Mucosa of gallbladder (tissue), 1 donor: ENCODE measurements at regions not wholly inside any gene's neighbourhood (a gene's known extent, or its start where the extent isn't known, plus 50 kb on each side); places are given as distances from the start of the nearest gene placed in this dataset.
"Not testable (repeated sequence)": the region's sequence is repeated elsewhere in the genome, so short reads cannot be mapped to it uniquely, and the experiment has no call there.

ENCODE experiments used
- DNase-seq: peaks from one replicate; pipeline ENCODE4 v3.0.0-alpha.2; 2020; ENCODE audit warnings: low spot score
- donor health status: DM: no; HTN: no; CAD: no.

GRCh38 chr5:116788851-116789403 is 214.3 kb upstream of the SEMA6A start:
- no peak for DNase-seq

- no peak for DNase-seq
These were observed 212.9 kb upstream of the SEMA6A start for GRCh38 chr5:116787570-116787969.

GRCh38 chr5:116785106-116785505 is 210.5 kb upstream of the SEMA6A start:
- no peak for DNase-seq

GRCh38 chr5:116779846-116780245 is 205.2 kb upstream of the SEMA6A start:
- no peak for DNase-seq

- no peak for DNase-seq
These were observed 204.1 kb upstream of the SEMA6A start for GRCh38 chr5:116778651-116779280.

- no peak for DNase-seq
These were observed 203.4 kb upstream of the SEMA6A start for GRCh38 chr5:116778032-116778431.

GRCh38 chr5:116773926-116774325 is 199.3 kb upstream of the SEMA6A start:
- no peak for DNase-seq

GRCh38 chr5:116772806-116773205 is 198.2 kb upstream of the SEMA6A start:
- DNase-seq, result no peak

GRCh38 chr5:116772152-116772501 is 197.5 kb upstream of the SEMA6A start:
- no peak for DNase-seq

- no peak for DNase-seq
These were observed 197.0 kb upstream of the SEMA6A start for GRCh38 chr5:116771466-116772151.

- DNase-seq, result not testable (repeated sequence)
These were observed 195.3 kb upstream of the SEMA6A start for GRCh38 chr5:116769953-116770352.

- DNase-seq, result peak; percentile 26
These were observed 194.8 kb upstream of the SEMA6A start for GRCh38 chr5:116769470-116769869.

- peak; percentile 43 for DNase-seq
These were observed 191.9 kb upstream of the SEMA6A start for GRCh38 chr5:116766470-116766947.

- peak; percentile 65 for DNase-seq
These were observed 190.8 kb upstream of the SEMA6A start for GRCh38 chr5:116765441-116765840.

- no peak for DNase-seq
These were observed 190.3 kb upstream of the SEMA6A start for GRCh38 chr5:116764941-116765340.

GRCh38 chr5:116763987-116764866 is 189.6 kb upstream of the SEMA6A start:
- no peak for DNase-seq

GRCh38 chr5:116759860-116760640 is 185.4 kb upstream of the SEMA6A start:
- DNase-seq, result no peak

GRCh38 chr5:116757326-116757725 is 182.7 kb upstream of the SEMA6A start:
- no peak for DNase-seq

GRCh38 chr5:116756531-116756930 is 181.9 kb upstream of the SEMA6A start:
- no peak for DNase-seq

- no peak for DNase-seq
These were observed 179.9 kb upstream of the SEMA6A start for GRCh38 chr5:116754556-116754955.

GRCh38 chr5:116751684-116752083 is 177.1 kb upstream of the SEMA6A start:
- no peak for DNase-seq
